Astrocyte (in vitro differentiated cells and primary cell): ENCODE measurements at regions not wholly inside any gene's neighbourhood (a gene's known extent, or its start where the extent isn't known, plus 50 kb on each side); places are given as distances from the start of the nearest gene placed in this dataset.

Experiments
- CTCF ChIP-seq: IDR thresholded peaks from 2 replicates; pipeline ENCODE4 v1.5.1; 2011; ENCODE audit warnings: low read depth, mild to moderate bottlenecking, inconsistent platforms, low read length, moderate library complexity; ENCODE audit not compliant: insufficient read depth
- EZH2 ChIP-seq: IDR thresholded peaks from 2 replicates; pipeline ENCODE4 v1.6.1; 2012; ENCODE audit warnings: mild to moderate bottlenecking, low read length, inconsistent platforms; ENCODE audit not compliant: insufficient read depth

- TF ChIP-seq CTCF = no peak
- no peak for TF ChIP-seq EZH2
These were observed 2028.3 kb downstream of the PCDH7 start for GRCh38 chr4:32748498-32748897.
